Liver (tissue), 8 donors: ENCODE measurements at regions not wholly inside any gene's neighbourhood (a gene's known extent, or its start where the extent isn't known, plus 50 kb on each side); places are given as distances from the start of the nearest gene placed in this dataset.

ENCODE experiments used
- DNase-seq: peaks from one replicate; pipeline ENCODE4 v3.0.0-alpha.2; 2017; ENCODE audit warnings: low spot score
- H3K27ac ChIP-seq, 2 donors: one replicate each; pipeline ENCODE4 v1.7.0; 2013; ENCODE audit warnings: inconsistent platforms in 2 of 2, low read length in 2 of 2, control low read depth in 1 of 2, low read depth in 1 of 2, mild to moderate bottlenecking in 1 of 2
- H3K27me3 ChIP-seq, 4 donors: one replicate each; pipeline versions ENCODE4 v1.6.1 to v1.7.0; 2013; ENCODE audit warnings: low read length in 3 of 4, inconsistent platforms in 1 of 4, mild to moderate bottlenecking in 1 of 4, moderate library complexity in 1 of 4; ENCODE audit not compliant: control insufficient read depth in 4 of 4, insufficient read depth in 4 of 4
- H3K36me3 ChIP-seq, 4 donors: one replicate each; pipeline versions ENCODE4 v1.6.1 to v1.7.0; 2013; ENCODE audit warnings: low read length in 3 of 4, mild to moderate bottlenecking in 3 of 4, low read depth in 1 of 4, moderate library complexity in 1 of 4; ENCODE audit not compliant: control insufficient read depth in 4 of 4, insufficient read depth in 3 of 4
- H3K4me1 ChIP-seq, 4 donors: one replicate each; pipeline versions ENCODE4 v1.6.1 to v1.7.0; 2013; ENCODE audit warnings: low read length in 3 of 4, mild to moderate bottlenecking in 3 of 4, moderate library complexity in 1 of 4; ENCODE audit not compliant: control insufficient read depth in 4 of 4, insufficient read depth in 4 of 4
- H3K4me3 ChIP-seq, 3 donors: one replicate each; pipeline versions ENCODE4 v1.6.1 to v1.7.0; 2013; ENCODE audit warnings: low read length in 3 of 3, control low read depth in 1 of 3, low read depth in 1 of 3, mild to moderate bottlenecking in 1 of 3
- H3K9ac ChIP-seq, 2 donors: one replicate each; pipeline ENCODE4 v1.7.0; 2013; ENCODE audit warnings: low read length in 2 of 2, mild to moderate bottlenecking in 2 of 2, moderate library complexity in 2 of 2, control low read depth in 1 of 2, low read depth in 1 of 2
- H3K9me3 ChIP-seq, 4 donors: one replicate each; pipeline versions ENCODE4 v1.6.1 to v1.7.0; 2013; ENCODE audit warnings: low read length in 3 of 4; ENCODE audit not compliant: control insufficient read depth in 4 of 4
- EGR1 ChIP-seq, 2 donors: IDR thresholded peaks; 2 replicates each; pipeline ENCODE4 v1.6.1; 2016 to 2018; ENCODE audit warnings: antibody characterized with exemption in 2 of 2, low read depth in 2 of 2
- FOXA1 ChIP-seq: IDR thresholded peaks from 2 replicates; pipeline ENCODE4 v1.6.1; 2016; ENCODE audit warnings: antibody characterized with exemption
- FOXA2 ChIP-seq: IDR thresholded peaks from 2 replicates; pipeline ENCODE4 v1.6.1; 2016; ENCODE audit warnings: antibody characterized with exemption
- GABPA ChIP-seq, 2 donors: IDR thresholded peaks in 1 of 2; conservative IDR thresholded peaks in 1 of 2; 2 replicates each; pipeline ENCODE4 v1.6.1; 2016; ENCODE audit warnings: antibody characterized with exemption in 2 of 2, mild to moderate bottlenecking in 1 of 2, moderate library complexity in 1 of 2
- HNF4A ChIP-seq, 2 donors: conservative IDR thresholded peaks; 2 replicates each; pipeline ENCODE4 v1.6.1; 2016; ENCODE audit warnings: antibody characterized with exemption in 2 of 2, mild to moderate bottlenecking in 2 of 2
- HNF4G ChIP-seq: IDR thresholded peaks from 2 replicates; pipeline ENCODE4 v1.6.1; 2016; ENCODE audit warnings: antibody characterized with exemption
- JUND ChIP-seq, 2 donors: IDR thresholded peaks; 2 replicates each; pipeline ENCODE4 v1.6.1; 2016; ENCODE audit warnings: antibody characterized with exemption in 2 of 2
- RXRA ChIP-seq, 2 donors: IDR thresholded peaks; 2 replicates each; pipeline ENCODE4 v1.6.1; 2017 to 2018; ENCODE audit warnings: antibody characterized with exemption in 2 of 2, mild to moderate bottlenecking in 1 of 2
- SP1 ChIP-seq: IDR thresholded peaks from 2 replicates; pipeline ENCODE4 v1.6.1; 2018; ENCODE audit warnings: antibody characterized with exemption, mild to moderate bottlenecking
- YY1 ChIP-seq: IDR thresholded peaks from 2 replicates; pipeline ENCODE4 v1.6.1; 2016; ENCODE audit warnings: antibody characterized with exemption, mild to moderate bottlenecking
- WGBS: extraction: QIAGEN DNeasy Blood & Tissue Kit; methylation state at CpG from one replicate; pipeline ENCODE4 v1.1.7; 2013; 5-methylcytosine and 5-hydroxymethylcytosine counted together
- TF ChIP-seq, protein P1 (sequence below): IDR thresholded peaks from 2 replicates; pipeline ENCODE4 v1.6.1; 2016; ENCODE audit warnings: antibody characterized with exemption, mild to moderate bottlenecking
- TF ChIP-seq, protein P2 (sequence below): IDR thresholded peaks from 2 replicates; pipeline ENCODE4 v1.6.1; 2016; ENCODE audit warnings: antibody characterized with exemption
- TF ChIP-seq, protein P3 (sequence below): fragments of 150-350 bp; IDR thresholded peaks from 2 replicates; pipeline ENCODE4 v1.5.1; 2017; ENCODE audit warnings: improper control_type of control experiment, low read depth, low read length; ENCODE audit not compliant: missing input control
- TF ChIP-seq, protein P4 (sequence below): IDR thresholded peaks from 2 replicates; pipeline ENCODE4 v1.6.1; 2016; ENCODE audit warnings: antibody characterized with exemption
- TF ChIP-seq, protein P5 (sequence below): IDR thresholded peaks from 2 replicates; pipeline ENCODE4 v1.6.1; 2016; ENCODE audit warnings: antibody characterized with exemption
- donor health status: healthy.
- donor health status: healthy.
- donor health status: healthy.
- donor health status: healthy.
- donor health status: healthy.

DNA sequence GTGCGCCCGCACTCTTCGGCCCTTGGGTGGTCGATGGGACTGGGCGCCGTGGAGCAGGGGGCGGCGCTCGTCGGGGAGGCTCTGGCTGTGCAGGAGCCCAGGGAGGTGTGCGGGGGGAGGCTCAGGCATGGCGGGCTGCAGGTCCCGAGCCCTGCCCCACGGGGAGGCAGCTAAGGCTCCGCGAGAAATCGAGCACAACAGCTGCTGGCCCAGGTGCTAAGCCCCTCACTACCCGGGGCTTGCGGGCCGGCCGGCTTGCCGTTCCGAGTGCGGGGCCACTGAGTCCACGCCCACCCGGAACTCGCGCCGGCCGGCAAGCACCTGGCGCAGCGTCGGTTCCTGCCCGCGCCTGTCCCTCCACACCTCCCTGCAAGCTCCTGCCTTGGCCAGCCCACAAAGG is 462.3 kb upstream of the JARID2 start:
- H3K27me3 ChIP-seq: no peaks in the 10 kb centered on the region
- H3K9me3 ChIP-seq: no peaks in the 10 kb centered on the region
- no peak for DNase-seq
- no peaks in the 10 kb centered on the region for H3K36me3 ChIP-seq
- no peak overlapping the region for H3K9ac ChIP-seq
- WGBS: 98% methylated on average over 35 of the region's 35 CpGs
- no peak overlapping the region for H3K4me3 ChIP-seq
- no peaks in the 10 kb centered on the region for H3K4me1 ChIP-seq
- no peak overlapping the region for H3K27ac ChIP-seq
- TF ChIP-seq, protein P1, sequence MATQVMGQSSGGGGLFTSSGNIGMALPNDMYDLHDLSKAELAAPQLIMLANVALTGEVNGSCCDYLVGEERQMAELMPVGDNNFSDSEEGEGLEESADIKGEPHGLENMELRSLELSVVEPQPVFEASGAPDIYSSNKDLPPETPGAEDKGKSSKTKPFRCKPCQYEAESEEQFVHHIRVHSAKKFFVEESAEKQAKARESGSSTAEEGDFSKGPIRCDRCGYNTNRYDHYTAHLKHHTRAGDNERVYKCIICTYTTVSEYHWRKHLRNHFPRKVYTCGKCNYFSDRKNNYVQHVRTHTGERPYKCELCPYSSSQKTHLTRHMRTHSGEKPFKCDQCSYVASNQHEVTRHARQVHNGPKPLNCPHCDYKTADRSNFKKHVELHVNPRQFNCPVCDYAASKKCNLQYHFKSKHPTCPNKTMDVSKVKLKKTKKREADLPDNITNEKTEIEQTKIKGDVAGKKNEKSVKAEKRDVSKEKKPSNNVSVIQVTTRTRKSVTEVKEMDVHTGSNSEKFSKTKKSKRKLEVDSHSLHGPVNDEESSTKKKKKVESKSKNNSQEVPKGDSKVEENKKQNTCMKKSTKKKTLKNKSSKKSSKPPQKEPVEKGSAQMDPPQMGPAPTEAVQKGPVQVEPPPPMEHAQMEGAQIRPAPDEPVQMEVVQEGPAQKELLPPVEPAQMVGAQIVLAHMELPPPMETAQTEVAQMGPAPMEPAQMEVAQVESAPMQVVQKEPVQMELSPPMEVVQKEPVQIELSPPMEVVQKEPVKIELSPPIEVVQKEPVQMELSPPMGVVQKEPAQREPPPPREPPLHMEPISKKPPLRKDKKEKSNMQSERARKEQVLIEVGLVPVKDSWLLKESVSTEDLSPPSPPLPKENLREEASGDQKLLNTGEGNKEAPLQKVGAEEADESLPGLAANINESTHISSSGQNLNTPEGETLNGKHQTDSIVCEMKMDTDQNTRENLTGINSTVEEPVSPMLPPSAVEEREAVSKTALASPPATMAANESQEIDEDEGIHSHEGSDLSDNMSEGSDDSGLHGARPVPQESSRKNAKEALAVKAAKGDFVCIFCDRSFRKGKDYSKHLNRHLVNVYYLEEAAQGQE: no peak
- TF ChIP-seq FOXA2 (no peak), SP1 (no peak), JUND (IDR thresholded peaks at IDR 0.05) (no peak), YY1 (no peak), GABPA (IDR thresholded peaks at IDR 0.05 in 1 of 2, conservative IDR thresholded peaks at IDR 0.05 in 1 of 2) (no peak), EGR1 (IDR thresholded peaks at IDR 0.05; ENCODE audit: low read depth in 2 of 2) (no peak), HNF4G (no peak), FOXA1 (no peak)
- TF ChIP-seq, protein P2, sequence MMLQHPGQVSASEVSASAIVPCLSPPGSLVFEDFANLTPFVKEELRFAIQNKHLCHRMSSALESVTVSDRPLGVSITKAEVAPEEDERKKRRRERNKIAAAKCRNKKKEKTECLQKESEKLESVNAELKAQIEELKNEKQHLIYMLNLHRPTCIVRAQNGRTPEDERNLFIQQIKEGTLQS: no peak

DNA sequence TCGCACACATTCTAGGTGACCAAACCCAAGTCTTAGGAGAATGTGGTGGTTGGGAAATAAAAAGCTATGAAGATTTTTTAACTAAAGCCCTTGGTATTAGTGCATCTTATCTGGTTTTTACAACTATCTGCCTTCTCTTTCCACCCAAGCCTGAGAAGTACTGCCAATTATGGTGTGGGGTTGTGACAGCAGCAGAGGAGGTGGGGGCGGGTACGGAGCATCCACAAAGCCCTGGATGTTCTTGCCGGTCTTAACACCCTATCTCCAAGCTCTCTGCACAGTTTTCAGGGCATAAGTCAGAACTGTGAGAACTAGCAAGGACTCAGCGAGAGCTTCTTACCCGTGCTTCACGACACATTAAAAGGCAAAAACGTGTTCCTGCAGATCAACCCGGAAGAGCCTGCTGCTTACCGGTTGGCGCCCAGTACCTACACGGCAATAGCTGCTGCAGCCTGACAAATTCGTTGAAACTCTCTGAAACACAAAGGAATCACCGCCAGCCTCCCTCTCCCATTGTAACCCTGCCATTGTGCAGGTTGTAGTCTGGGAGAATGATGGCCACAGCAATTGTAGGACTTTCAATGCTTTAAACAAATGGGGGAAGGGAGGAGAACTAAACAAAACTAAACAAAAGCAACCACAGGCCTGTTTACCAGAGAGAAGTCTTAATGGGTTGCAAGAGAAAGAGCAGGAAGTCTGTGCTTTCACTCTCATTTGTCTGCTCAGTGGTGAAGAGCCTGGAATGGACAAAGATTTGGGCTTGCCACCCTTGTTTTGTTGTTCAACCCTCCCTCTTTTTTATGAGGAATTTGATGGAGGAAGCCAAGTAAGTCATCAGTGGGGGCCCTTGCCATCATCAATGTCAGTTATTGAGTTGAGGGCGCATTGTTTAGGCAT is 461.0 kb upstream of the JARID2 start:
- Histone ChIP-seq H3K4me1 (no peaks in the 10 kb centered on the region), H3K36me3 (no peaks in the 10 kb centered on the region), H3K4me3 (no peak overlapping the region), H3K9ac (no peak overlapping the region), H3K27ac (no peak overlapping the region), H3K9me3 (no peaks in the 10 kb centered on the region), H3K27me3 (no peaks in the 10 kb centered on the region)
- DNase-seq: no peak
- 69% methylated on average over 15 of the region's 15 CpGs for whole genome bisulfite sequencing
- no peak for TF ChIP-seq HNF4A (conservative IDR thresholded peaks at IDR 0.05)
- no peak for TF ChIP-seq SP1
- no peak for TF ChIP-seq RXRA (IDR thresholded peaks at IDR 0.05)
- TF ChIP-seq, protein P3, sequence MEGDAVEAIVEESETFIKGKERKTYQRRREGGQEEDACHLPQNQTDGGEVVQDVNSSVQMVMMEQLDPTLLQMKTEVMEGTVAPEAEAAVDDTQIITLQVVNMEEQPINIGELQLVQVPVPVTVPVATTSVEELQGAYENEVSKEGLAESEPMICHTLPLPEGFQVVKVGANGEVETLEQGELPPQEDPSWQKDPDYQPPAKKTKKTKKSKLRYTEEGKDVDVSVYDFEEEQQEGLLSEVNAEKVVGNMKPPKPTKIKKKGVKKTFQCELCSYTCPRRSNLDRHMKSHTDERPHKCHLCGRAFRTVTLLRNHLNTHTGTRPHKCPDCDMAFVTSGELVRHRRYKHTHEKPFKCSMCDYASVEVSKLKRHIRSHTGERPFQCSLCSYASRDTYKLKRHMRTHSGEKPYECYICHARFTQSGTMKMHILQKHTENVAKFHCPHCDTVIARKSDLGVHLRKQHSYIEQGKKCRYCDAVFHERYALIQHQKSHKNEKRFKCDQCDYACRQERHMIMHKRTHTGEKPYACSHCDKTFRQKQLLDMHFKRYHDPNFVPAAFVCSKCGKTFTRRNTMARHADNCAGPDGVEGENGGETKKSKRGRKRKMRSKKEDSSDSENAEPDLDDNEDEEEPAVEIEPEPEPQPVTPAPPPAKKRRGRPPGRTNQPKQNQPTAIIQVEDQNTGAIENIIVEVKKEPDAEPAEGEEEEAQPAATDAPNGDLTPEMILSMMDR: no peak
- no peak for TF ChIP-seq FOXA1
- TF ChIP-seq HNF4G: no peak
- TF ChIP-seq FOXA2: no peak
- no peak for TF ChIP-seq JUND (IDR thresholded peaks at IDR 0.05)
- TF ChIP-seq, protein P4, sequence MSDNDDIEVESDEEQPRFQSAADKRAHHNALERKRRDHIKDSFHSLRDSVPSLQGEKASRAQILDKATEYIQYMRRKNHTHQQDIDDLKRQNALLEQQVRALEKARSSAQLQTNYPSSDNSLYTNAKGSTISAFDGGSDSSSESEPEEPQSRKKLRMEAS: no peak
- TF ChIP-seq, protein P5, sequence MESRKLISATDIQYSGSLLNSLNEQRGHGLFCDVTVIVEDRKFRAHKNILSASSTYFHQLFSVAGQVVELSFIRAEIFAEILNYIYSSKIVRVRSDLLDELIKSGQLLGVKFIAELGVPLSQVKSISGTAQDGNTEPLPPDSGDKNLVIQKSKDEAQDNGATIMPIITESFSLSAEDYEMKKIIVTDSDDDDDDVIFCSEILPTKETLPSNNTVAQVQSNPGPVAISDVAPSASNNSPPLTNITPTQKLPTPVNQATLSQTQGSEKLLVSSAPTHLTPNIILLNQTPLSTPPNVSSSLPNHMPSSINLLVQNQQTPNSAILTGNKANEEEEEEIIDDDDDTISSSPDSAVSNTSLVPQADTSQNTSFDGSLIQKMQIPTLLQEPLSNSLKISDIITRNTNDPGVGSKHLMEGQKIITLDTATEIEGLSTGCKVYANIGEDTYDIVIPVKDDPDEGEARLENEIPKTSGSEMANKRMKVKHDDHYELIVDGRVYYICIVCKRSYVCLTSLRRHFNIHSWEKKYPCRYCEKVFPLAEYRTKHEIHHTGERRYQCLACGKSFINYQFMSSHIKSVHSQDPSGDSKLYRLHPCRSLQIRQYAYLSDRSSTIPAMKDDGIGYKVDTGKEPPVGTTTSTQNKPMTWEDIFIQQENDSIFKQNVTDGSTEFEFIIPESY: no peak
